ENCODE measurements at regions not wholly inside any gene's neighbourhood (a gene's known extent, or its start where the extent isn't known, plus 50 kb on each side); places are given as distances from the start of the nearest gene placed in this dataset.

GRCh38 chr3:177753451-177754155 is 556.3 kb upstream of the TBL1XR1 start:
- TF ChIP-seq CTCF (IDR thresholded peaks at IDR 0.05): no peak
- TF ChIP-seq POLR2AphosphoS5 (IDR thresholded peaks at IDR 0.05): no peak
- no peak for TF ChIP-seq POLR2A (IDR thresholded peaks at IDR 0.05)

Measured in breast epithelium (tissue), 3 donors.